ENCODE measurements at regions not wholly inside any gene's neighbourhood (a gene's known extent, or its start where the extent isn't known, plus 50 kb on each side); places are given as distances from the start of the nearest gene placed in this dataset.

DNA sequence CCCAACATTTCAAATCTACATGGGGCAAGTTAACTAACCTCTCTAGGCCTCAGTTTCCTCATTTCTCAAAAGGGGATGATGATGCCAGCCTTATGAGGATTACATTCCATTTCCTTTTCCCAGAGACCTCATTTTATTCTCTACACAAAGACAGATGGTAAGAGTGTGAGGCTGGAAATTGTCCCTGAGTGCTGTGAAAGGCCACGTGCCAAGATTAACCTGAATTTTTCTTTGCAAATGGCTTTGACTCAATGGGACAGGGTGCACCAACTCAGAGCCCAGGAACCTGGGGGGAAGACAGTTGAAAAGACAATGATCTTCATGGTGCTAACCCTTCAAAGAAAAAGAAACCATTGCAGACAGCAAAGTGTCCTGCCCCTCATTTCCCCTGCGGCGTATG is 332.8 kb downstream of the TMEM114 start:
- no peaks in the 10 kb centered on the region for H3K9me2 ChIP-seq (ENCODE audit: insufficient read depth, low read length)
- no peak for TF ChIP-seq EZH2phosphoT487 (IDR thresholded peaks at IDR 0.05; ENCODE audit: borderline replicate concordance, low read depth, low read length)
- BruUV-seq (replicated peaks): no TSS peak
- ChIA-PET CTCF (ENCODE audit: unreplicated experiment) (no interaction called here), POLR2A (no interaction called here)
- H3K9me3 ChIP-seq (ENCODE audit: low read length): no peaks in the 10 kb centered on the region
- DNase-seq (ENCODE audit: low spot score): no peak
- H4K20me1 ChIP-seq (ENCODE audit: insufficient read depth, low read length): no peaks in the 10 kb centered on the region
- no peak overlapping the region for H3K27ac ChIP-seq (ENCODE audit: low read depth, low read length, poor library complexity, severe bottlenecking)
- no peak overlapping the region for H2AFZ ChIP-seq (ENCODE audit: low read length)
- H3K36me3 ChIP-seq (ENCODE audit: insufficient read depth, low read length): no peaks in the 10 kb centered on the region
- no peak overlapping the region for H3K4me2 ChIP-seq (ENCODE audit: low read length)
- H3K4me1 ChIP-seq (ENCODE audit: insufficient read depth, low read length, poor library complexity, severe bottlenecking): no peaks in the 10 kb centered on the region
- H3K4me3 ChIP-seq (ENCODE audit: low read depth, low read length, poor library complexity, severe bottlenecking): no peak overlapping the region
- intact Hi-C loops (cut with micrococcal nuclease; ENCODE audit: unreplicated experiment): no loop called here
- H3K79me2 ChIP-seq (ENCODE audit: insufficient read depth, low read depth, low read length): no peaks in the 10 kb centered on the region

- ChIA-PET CTCF (ENCODE audit: unreplicated experiment) (no interaction called here), POLR2A (no interaction called here)
- no peak overlapping the region for H2AFZ ChIP-seq (ENCODE audit: low read length)
- BruUV-seq (replicated peaks): no TSS peak
- no peaks in the 10 kb centered on the region for H3K36me3 ChIP-seq (ENCODE audit: insufficient read depth, low read length)
- no peaks in the 10 kb centered on the region for H3K79me2 ChIP-seq (ENCODE audit: insufficient read depth, low read depth, low read length)
- no peak overlapping the region for H3K4me3 ChIP-seq (ENCODE audit: low read depth, low read length, poor library complexity, severe bottlenecking)
- no peaks in the 10 kb centered on the region for H3K9me3 ChIP-seq (ENCODE audit: low read length)
- DNase-seq (ENCODE audit: low spot score): no peak
- no peaks in the 10 kb centered on the region for H4K20me1 ChIP-seq (ENCODE audit: insufficient read depth, low read length)
- no peaks in the 10 kb centered on the region for H3K9me2 ChIP-seq (ENCODE audit: insufficient read depth, low read length)
- no peak for TF ChIP-seq EZH2phosphoT487 (IDR thresholded peaks at IDR 0.05; ENCODE audit: borderline replicate concordance, low read depth, low read length)
- TF ChIP-seq, protein P1, sequence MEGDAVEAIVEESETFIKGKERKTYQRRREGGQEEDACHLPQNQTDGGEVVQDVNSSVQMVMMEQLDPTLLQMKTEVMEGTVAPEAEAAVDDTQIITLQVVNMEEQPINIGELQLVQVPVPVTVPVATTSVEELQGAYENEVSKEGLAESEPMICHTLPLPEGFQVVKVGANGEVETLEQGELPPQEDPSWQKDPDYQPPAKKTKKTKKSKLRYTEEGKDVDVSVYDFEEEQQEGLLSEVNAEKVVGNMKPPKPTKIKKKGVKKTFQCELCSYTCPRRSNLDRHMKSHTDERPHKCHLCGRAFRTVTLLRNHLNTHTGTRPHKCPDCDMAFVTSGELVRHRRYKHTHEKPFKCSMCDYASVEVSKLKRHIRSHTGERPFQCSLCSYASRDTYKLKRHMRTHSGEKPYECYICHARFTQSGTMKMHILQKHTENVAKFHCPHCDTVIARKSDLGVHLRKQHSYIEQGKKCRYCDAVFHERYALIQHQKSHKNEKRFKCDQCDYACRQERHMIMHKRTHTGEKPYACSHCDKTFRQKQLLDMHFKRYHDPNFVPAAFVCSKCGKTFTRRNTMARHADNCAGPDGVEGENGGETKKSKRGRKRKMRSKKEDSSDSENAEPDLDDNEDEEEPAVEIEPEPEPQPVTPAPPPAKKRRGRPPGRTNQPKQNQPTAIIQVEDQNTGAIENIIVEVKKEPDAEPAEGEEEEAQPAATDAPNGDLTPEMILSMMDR (conservative IDR thresholded peaks at IDR 0.05; ENCODE audit: low read length): no peak
- H3K27ac ChIP-seq (ENCODE audit: low read depth, low read length, poor library complexity, severe bottlenecking): no peak overlapping the region
- intact Hi-C loops (cut with micrococcal nuclease; ENCODE audit: unreplicated experiment): no loop called here
- H3K4me1 ChIP-seq (ENCODE audit: insufficient read depth, low read length, poor library complexity, severe bottlenecking): no peaks in the 10 kb centered on the region
- no peak overlapping the region for H3K4me2 ChIP-seq (ENCODE audit: low read length)
Measured at GRCh38 chr16:8254405-8254804, 335.9 kb downstream of the TMEM114 start.

DNA sequence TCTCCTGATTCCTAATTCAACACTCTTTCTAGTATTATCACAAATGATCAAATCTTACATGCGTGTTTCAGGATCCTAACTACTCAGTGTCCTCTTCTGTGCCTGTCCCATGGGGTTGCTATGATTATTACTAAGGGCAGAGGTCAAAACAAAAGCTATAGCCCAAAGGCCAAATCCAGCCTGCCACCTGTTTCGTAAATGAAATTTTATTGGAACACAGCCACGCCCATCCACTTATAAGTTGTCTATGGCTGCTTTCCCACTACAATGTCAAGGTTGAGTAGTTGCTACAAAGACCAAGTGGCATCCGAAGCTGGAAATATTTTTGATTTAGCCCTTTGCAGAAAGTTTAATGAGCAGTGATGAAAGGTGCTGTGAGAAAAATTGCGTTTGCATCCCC is 336.6 kb downstream of the TMEM114 start:
- POLR2A ChIA-PET: no interaction called here
- Histone ChIP-seq H3K79me2 (ENCODE audit: insufficient read depth, low read depth, low read length) (no peaks in the 10 kb centered on the region), H3K4me1 (ENCODE audit: insufficient read depth, low read length, poor library complexity, severe bottlenecking) (no peaks in the 10 kb centered on the region), H3K4me3 (ENCODE audit: low read depth, low read length, poor library complexity, severe bottlenecking) (no peak overlapping the region), H2AFZ (ENCODE audit: low read length) (no peak overlapping the region), H3K9me3 (ENCODE audit: low read length) (no peaks in the 10 kb centered on the region), H4K20me1 (ENCODE audit: insufficient read depth, low read length) (no peaks in the 10 kb centered on the region), H3K9me2 (ENCODE audit: insufficient read depth, low read length) (no peaks in the 10 kb centered on the region), H3K4me2 (ENCODE audit: low read length) (no peak overlapping the region), H3K27ac (ENCODE audit: low read depth, low read length, poor library complexity, severe bottlenecking) (no peak overlapping the region), H3K36me3 (ENCODE audit: insufficient read depth, low read length) (no peaks in the 10 kb centered on the region)
- no TSS peak for BruUV-seq (replicated peaks)
- DNase-seq (ENCODE audit: low spot score): no peak
- TF ChIP-seq, protein P1 (conservative IDR thresholded peaks at IDR 0.05; ENCODE audit: low read length): no peak
- intact Hi-C loops (cut with micrococcal nuclease; ENCODE audit: unreplicated experiment): no loop called here
- CTCF ChIA-PET (ENCODE audit: unreplicated experiment): no interaction called here

Measured in OCI-LY7 (cell line).